ENCODE measurements at regions not wholly inside any gene's neighbourhood (a gene's known extent, or its start where the extent isn't known, plus 50 kb on each side); places are given as distances from the start of the nearest gene placed in this dataset.
A peak's percentile ranks its signal among the peaks of the same experiment; 100 is the strongest.

DNA sequence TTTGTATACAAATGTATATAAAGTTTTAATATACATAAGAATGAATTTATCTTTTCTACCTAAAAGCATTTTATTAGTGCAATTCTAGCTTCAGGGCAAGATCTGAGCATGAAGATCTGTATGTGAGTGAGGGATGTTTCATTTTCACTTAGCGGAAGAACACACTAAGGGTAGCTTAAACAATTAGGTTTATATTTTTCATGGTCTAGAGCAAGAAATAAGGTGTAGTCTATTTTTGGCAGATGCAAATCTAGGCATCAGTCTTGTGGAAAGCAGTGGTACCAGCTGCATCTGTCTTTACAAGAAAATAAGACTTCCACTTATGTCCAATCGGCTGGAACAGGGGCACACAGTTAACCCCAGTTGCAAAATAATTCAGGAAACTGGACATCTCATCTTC, 433.3 kb downstream of the ADAM29 start:
- DNase-seq (ENCODE audit: low spot score) = no peak
- Mint-ChIP-seq H3K4me3 (no peak overlapping the region), H3K9me3 (peaks cover 3% of the 10 kb centered on the region), H3K27ac (no peak overlapping the region), H3K36me3 (no peaks in the 10 kb centered on the region), H3K4me1 (no peaks in the 10 kb centered on the region), H3K27me3 (ENCODE audit: low read depth) (no peaks in the 10 kb centered on the region)
- ATAC-seq = no peak
- POLR2A ChIA-PET = no interaction called here
- TF ChIP-seq, protein P1, sequence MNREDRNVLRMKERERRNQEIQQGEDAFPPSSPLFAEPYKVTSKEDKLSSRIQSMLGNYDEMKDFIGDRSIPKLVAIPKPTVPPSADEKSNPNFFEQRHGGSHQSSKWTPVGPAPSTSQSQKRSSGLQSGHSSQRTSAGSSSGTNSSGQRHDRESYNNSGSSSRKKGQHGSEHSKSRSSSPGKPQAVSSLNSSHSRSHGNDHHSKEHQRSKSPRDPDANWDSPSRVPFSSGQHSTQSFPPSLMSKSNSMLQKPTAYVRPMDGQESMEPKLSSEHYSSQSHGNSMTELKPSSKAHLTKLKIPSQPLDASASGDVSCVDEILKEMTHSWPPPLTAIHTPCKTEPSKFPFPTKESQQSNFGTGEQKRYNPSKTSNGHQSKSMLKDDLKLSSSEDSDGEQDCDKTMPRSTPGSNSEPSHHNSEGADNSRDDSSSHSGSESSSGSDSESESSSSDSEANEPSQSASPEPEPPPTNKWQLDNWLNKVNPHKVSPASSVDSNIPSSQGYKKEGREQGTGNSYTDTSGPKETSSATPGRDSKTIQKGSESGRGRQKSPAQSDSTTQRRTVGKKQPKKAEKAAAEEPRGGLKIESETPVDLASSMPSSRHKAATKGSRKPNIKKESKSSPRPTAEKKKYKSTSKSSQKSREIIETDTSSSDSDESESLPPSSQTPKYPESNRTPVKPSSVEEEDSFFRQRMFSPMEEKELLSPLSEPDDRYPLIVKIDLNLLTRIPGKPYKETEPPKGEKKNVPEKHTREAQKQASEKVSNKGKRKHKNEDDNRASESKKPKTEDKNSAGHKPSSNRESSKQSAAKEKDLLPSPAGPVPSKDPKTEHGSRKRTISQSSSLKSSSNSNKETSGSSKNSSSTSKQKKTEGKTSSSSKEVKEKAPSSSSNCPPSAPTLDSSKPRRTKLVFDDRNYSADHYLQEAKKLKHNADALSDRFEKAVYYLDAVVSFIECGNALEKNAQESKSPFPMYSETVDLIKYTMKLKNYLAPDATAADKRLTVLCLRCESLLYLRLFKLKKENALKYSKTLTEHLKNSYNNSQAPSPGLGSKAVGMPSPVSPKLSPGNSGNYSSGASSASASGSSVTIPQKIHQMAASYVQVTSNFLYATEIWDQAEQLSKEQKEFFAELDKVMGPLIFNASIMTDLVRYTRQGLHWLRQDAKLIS (CRISPR knock-in tag; IDR thresholded peaks at IDR 0.05; ENCODE audit: borderline replicate concordance) = no peak
- TF ChIP-seq KAT7 (CRISPR knock-in tag; IDR thresholded peaks at IDR 0.05; ENCODE audit: borderline replicate concordance) = no peak
- TF ChIP-seq MYBL2 (CRISPR knock-in tag; IDR thresholded peaks at IDR 0.05) = no peak
- no peak for TF ChIP-seq ZNF232 (CRISPR knock-in tag; IDR thresholded peaks at IDR 0.05)
- no peak for TF ChIP-seq TP53 (CRISPR knock-in tag; IDR thresholded peaks at IDR 0.05)
- no peak for TF ChIP-seq ZNF138 (CRISPR knock-in tag; conservative IDR thresholded peaks at IDR 0.05)
- TF ChIP-seq ZNF671 (CRISPR knock-in tag; IDR thresholded peaks at IDR 0.05) = no peak
- TF ChIP-seq SP1 (CRISPR knock-in tag; conservative IDR thresholded peaks at IDR 0.05) = no peak
- CTCF ChIA-PET = no interaction called here

DNA sequence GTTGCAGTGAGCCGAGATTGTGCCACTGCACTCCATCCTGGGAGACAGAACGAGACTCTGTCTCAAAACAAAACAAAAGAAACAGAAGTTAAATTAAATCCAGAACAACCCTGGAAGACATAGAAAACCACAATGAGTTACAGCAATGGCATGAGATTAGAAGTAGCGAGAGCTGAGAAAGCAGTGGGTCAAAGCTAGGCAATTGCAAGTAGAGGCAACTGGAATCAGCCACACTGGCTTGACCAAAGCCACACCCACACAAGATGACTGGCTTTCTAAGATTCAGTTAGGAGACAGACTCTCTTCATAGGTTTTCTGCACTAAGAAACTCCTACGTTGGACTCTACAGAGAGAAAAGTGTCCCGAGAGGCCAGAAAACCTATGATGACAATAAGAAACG, 443.0 kb downstream of the GPM6A start:
- Mint-ChIP-seq H3K27ac (peak overlapping the region; percentile 53; the same call in 1 of the 2 replicates), H3K4me1 (no peaks in the 10 kb centered on the region)
- no peak for ATAC-seq

More for the DNA sequence above, 443.0 kb downstream of the GPM6A start:
- DNase-seq (ENCODE audit: low spot score) = no peak
- Mint-ChIP-seq H3K9me3 (no peaks in the 10 kb centered on the region), H3K27me3 (ENCODE audit: low read depth) (no peaks in the 10 kb centered on the region), H3K4me3 (no peak overlapping the region), H3K36me3 (no peaks in the 10 kb centered on the region)
- TF ChIP-seq ZBTB21 (CRISPR knock-in tag; IDR thresholded peaks at IDR 0.05; ENCODE audit: borderline replicate concordance) (no peak), TCF7 (CRISPR knock-in tag; IDR thresholded peaks at IDR 0.05; ENCODE audit: low read depth) (no peak), JAZF1 (CRISPR knock-in tag; IDR thresholded peaks at IDR 0.05) (no peak), TEAD1 (CRISPR knock-in tag; IDR thresholded peaks at IDR 0.05) (no peak), MXD4 (CRISPR knock-in tag; IDR thresholded peaks at IDR 0.05; ENCODE audit: borderline replicate concordance) (no peak), GABPB1 (CRISPR knock-in tag; IDR thresholded peaks at IDR 0.05) (no peak), EMX1 (CRISPR knock-in tag; IDR thresholded peaks at IDR 0.05) (no peak), ETV6 (CRISPR knock-in tag; IDR thresholded peaks at IDR 0.05) (no peak), PRRX2 (CRISPR knock-in tag; IDR thresholded peaks at IDR 0.05) (no peak), CBFB (CRISPR knock-in tag; IDR thresholded peaks at IDR 0.05; ENCODE audit: low read depth) (no peak)
- TF ChIP-seq, protein P2, sequence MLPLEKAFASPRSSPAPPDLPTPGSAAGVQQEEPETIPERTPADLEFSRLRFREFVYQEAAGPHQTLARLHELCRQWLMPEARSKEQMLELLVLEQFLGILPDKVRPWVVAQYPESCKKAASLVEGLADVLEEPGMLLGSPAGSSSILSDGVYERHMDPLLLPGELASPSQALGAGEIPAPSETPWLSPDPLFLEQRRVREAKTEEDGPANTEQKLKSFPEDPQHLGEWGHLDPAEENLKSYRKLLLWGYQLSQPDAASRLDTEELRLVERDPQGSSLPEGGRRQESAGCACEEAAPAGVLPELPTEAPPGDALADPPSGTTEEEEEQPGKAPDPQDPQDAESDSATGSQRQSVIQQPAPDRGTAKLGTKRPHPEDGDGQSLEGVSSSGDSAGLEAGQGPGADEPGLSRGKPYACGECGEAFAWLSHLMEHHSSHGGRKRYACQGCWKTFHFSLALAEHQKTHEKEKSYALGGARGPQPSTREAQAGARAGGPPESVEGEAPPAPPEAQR (CRISPR knock-in tag; IDR thresholded peaks at IDR 0.05) = no peak
- TF ChIP-seq, protein P3, sequence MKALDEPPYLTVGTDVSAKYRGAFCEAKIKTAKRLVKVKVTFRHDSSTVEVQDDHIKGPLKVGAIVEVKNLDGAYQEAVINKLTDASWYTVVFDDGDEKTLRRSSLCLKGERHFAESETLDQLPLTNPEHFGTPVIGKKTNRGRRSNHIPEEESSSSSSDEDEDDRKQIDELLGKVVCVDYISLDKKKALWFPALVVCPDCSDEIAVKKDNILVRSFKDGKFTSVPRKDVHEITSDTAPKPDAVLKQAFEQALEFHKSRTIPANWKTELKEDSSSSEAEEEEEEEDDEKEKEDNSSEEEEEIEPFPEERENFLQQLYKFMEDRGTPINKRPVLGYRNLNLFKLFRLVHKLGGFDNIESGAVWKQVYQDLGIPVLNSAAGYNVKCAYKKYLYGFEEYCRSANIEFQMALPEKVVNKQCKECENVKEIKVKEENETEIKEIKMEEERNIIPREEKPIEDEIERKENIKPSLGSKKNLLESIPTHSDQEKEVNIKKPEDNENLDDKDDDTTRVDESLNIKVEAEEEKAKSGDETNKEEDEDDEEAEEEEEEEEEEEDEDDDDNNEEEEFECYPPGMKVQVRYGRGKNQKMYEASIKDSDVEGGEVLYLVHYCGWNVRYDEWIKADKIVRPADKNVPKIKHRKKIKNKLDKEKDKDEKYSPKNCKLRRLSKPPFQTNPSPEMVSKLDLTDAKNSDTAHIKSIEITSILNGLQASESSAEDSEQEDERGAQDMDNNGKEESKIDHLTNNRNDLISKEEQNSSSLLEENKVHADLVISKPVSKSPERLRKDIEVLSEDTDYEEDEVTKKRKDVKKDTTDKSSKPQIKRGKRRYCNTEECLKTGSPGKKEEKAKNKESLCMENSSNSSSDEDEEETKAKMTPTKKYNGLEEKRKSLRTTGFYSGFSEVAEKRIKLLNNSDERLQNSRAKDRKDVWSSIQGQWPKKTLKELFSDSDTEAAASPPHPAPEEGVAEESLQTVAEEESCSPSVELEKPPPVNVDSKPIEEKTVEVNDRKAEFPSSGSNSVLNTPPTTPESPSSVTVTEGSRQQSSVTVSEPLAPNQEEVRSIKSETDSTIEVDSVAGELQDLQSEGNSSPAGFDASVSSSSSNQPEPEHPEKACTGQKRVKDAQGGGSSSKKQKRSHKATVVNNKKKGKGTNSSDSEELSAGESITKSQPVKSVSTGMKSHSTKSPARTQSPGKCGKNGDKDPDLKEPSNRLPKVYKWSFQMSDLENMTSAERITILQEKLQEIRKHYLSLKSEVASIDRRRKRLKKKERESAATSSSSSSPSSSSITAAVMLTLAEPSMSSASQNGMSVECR (CRISPR knock-in tag; IDR thresholded peaks at IDR 0.05; ENCODE audit: borderline replicate concordance) = no peak
- POLR2A ChIA-PET = no interaction called here
- CTCF ChIA-PET = no interaction called here

Measured in WTC11 (cell line).